ENCODE measurements at regions not wholly inside any gene's neighbourhood (a gene's known extent, or its start where the extent isn't known, plus 50 kb on each side); places are given as distances from the start of the nearest gene placed in this dataset.

GRCh38 chr10:10780746-10781145, 236.9 kb upstream of the CELF2 start:
- TF ChIP-seq CTCF (conservative IDR thresholded peaks at IDR 0.05; ENCODE audit: low read depth, low read length) = no peak
- no peak for TF ChIP-seq CEBPB (IDR thresholded peaks at IDR 0.05; ENCODE audit: low read depth, low read length)
- no peak for TF ChIP-seq POLR2A (IDR thresholded peaks at IDR 0.05; ENCODE audit: low read depth, low read length)

All from IMR-90 (cell line).